IMR-90 (cell line): ENCODE measurements at regions not wholly inside any gene's neighbourhood (a gene's known extent, or its start where the extent isn't known, plus 50 kb on each side); places are given as distances from the start of the nearest gene placed in this dataset.

Source experiments
- ATAC-seq: fragments of 200-7000 bp; cut with Tn5 transposase; 2 replicates; pipeline ENCODE4 v1.9.1; 2020; ENCODE audit warnings: low read depth, mild to moderate bottlenecking, moderate library complexity
- BruUV-seq: library from RNA; stranded (reverse); fragments of 400-500 nt; replicated peaks from 2 replicates; lab custom pipeline; 2021; lab: Mats Ljungman, UMichigan
- CTCF ChIA-PET: fragments of 300-600 bp; formaldehyde crosslinking; extraction: SDS; loops from one replicate; lab custom pipeline; 2021; ENCODE audit warnings: antibody characterized with exemption; lab: Yijun Ruan, JAX
- POLR2A ChIA-PET: fragments of 300-600 bp; sonication (Branson Sonifier 250); formaldehyde crosslinking; loops from one replicate; lab custom pipeline; 2022; ENCODE audit warnings: antibody characterized with exemption; ENCODE audit not compliant: unreplicated experiment; lab: Charles Lee
- DNase-seq: peaks from one replicate; pipeline ENCODE4 v3.0.0; 2013
- H2AFZ ChIP-seq: replicated peaks from 2 replicates; pipeline ENCODE3; 2013; ENCODE audit warnings: low read length, mild to moderate bottlenecking; ENCODE audit not compliant: poor library complexity
- H2AK5ac ChIP-seq: 2 replicates; pipeline ENCODE4 v1.6.1; 2013; ENCODE audit warnings: low read depth, low read length, inconsistent platforms
- H2AK9ac ChIP-seq: replicated peaks from 2 replicates; pipeline ENCODE3; 2013; ENCODE audit warnings: mild to moderate bottlenecking, low read depth, low read length, moderate library complexity; ENCODE audit not compliant: poor library complexity
- H2BK120ac ChIP-seq: 2 replicates; pipeline ENCODE4 v1.6.1; 2013; ENCODE audit warnings: low read depth, low read length, inconsistent platforms
- H2BK15ac ChIP-seq: 3 replicates; pipeline ENCODE4 v1.6.1; 2013; ENCODE audit warnings: low read depth, low read length, inconsistent platforms
- H2BK20ac ChIP-seq: 2 replicates; pipeline ENCODE4 v1.6.1; 2013; ENCODE audit warnings: low read depth, mild to moderate bottlenecking, inconsistent platforms, low read length, moderate library complexity
- H2BK5ac ChIP-seq: 2 replicates; pipeline ENCODE4 v1.6.1; 2013; ENCODE audit warnings: mild to moderate bottlenecking, low read depth, low read length, inconsistent platforms; ENCODE audit not compliant: poor library complexity, severe bottlenecking
- H3K14ac ChIP-seq: replicated peaks from 2 replicates; pipeline ENCODE4 v1.6.1; 2013; ENCODE audit warnings: low read depth, low read length, inconsistent platforms
- H3K18ac ChIP-seq: 2 replicates; pipeline ENCODE4 v1.6.1; 2013; ENCODE audit warnings: low read depth, low read length, control low read depth
- H3K23ac ChIP-seq: 2 replicates; pipeline ENCODE4 v1.6.1; 2013; ENCODE audit warnings: low read depth, low read length, inconsistent platforms
- H3K27ac ChIP-seq: 2 replicates; pipeline ENCODE4 v1.5.1; 2013; ENCODE audit warnings: mild to moderate bottlenecking, control low read depth, low read length; ENCODE audit not compliant: insufficient read depth
- H3K27me3 ChIP-seq: 2 replicates; pipeline ENCODE4 v1.6.1; 2013; ENCODE audit warnings: low read length; ENCODE audit not compliant: control insufficient read depth, insufficient read depth
- H3K36me3 ChIP-seq: 2 replicates; pipeline ENCODE4 v1.6.1; 2013; ENCODE audit warnings: low read length, mixed read lengths; ENCODE audit not compliant: control insufficient read depth, insufficient read depth
- H3K4ac ChIP-seq: 2 replicates; pipeline ENCODE4 v1.6.1; 2013; ENCODE audit warnings: low read depth, low read length, inconsistent platforms
- H3K4me1 ChIP-seq: 2 replicates; pipeline ENCODE4 v1.6.1; 2013; ENCODE audit warnings: low read length, mixed read lengths; ENCODE audit not compliant: control insufficient read depth, insufficient read depth
- H3K4me2 ChIP-seq: 2 replicates; pipeline ENCODE4 v1.6.1; 2013; ENCODE audit warnings: low read depth, mild to moderate bottlenecking, control low read depth, low read length, moderate library complexity
- H3K4me3 ChIP-seq: 2 replicates; pipeline ENCODE4 v1.5.1; 2013; ENCODE audit warnings: low read depth, mild to moderate bottlenecking, control low read depth, low read length, moderate library complexity; ENCODE audit not compliant: insufficient read depth
- H3K56ac ChIP-seq: 2 replicates; pipeline ENCODE4 v1.6.1; 2013; ENCODE audit warnings: low read length, inconsistent platforms; ENCODE audit not compliant: insufficient read depth; ENCODE audit errors: extremely low read depth
- H3K79me1 ChIP-seq, 2 experiments: 2 replicates each; pipeline ENCODE4 v1.6.1; 2013; ENCODE audit warnings: low read length in 2 of 2, inconsistent platforms in 1 of 2, low read depth in 1 of 2
- H3K9ac ChIP-seq: 2 replicates; pipeline ENCODE4 v1.6.1; 2013; ENCODE audit warnings: low read depth, low read length, control low read depth
- H3K9me1 ChIP-seq: 2 replicates; pipeline ENCODE4 v1.6.1; 2013; ENCODE audit warnings: low read length, inconsistent platforms; ENCODE audit not compliant: insufficient read depth
- H3K9me3 ChIP-seq: 2 replicates; pipeline ENCODE4 v1.6.1; 2013; ENCODE audit warnings: low read length; ENCODE audit not compliant: control insufficient read depth, insufficient read depth
- H4K20me1 ChIP-seq: 2 replicates; pipeline ENCODE4 v1.6.1; 2013; ENCODE audit warnings: low read length, inconsistent platforms; ENCODE audit not compliant: insufficient read depth
- H4K5ac ChIP-seq: 2 replicates; pipeline ENCODE4 v1.6.1; 2013; ENCODE audit warnings: mild to moderate bottlenecking, low read depth, low read length, control low read depth
- H4K8ac ChIP-seq, 2 experiments: 2 replicates each; pipeline ENCODE4 v1.6.1; 2013; ENCODE audit warnings: low read depth in 2 of 2, low read length in 2 of 2, control low read depth in 1 of 2, inconsistent platforms in 1 of 2
- H4K91ac ChIP-seq: 2 replicates; pipeline ENCODE4 v1.6.1; 2013; ENCODE audit warnings: low read depth, low read length, inconsistent platforms; ENCODE audit not compliant: insufficient read depth
- CEBPB ChIP-seq: IDR thresholded peaks from 2 replicates; pipeline ENCODE4 v1.6.1; 2012; ENCODE audit warnings: low read depth, low read length, improper control_type of control experiment
- MAZ ChIP-seq: IDR thresholded peaks from 2 replicates; pipeline ENCODE4 v1.6.1; 2012; ENCODE audit warnings: low read depth, mild to moderate bottlenecking, low read length, improper control_type of control experiment, moderate library complexity, borderline replicate concordance
- MXI1 ChIP-seq: IDR thresholded peaks from 2 replicates; pipeline ENCODE4 v1.6.1; 2012; ENCODE audit warnings: low read depth, mild to moderate bottlenecking, low read length, moderate library complexity, borderline replicate concordance
- WGBS, 2 experiments: methylation state at CpG; one replicate each; pipeline versions ENCODE4 v1.1.5 to v1.1.7; 2013; ENCODE audit warnings: missing lambda C conversion rate in 2 of 2; ENCODE audit not compliant: insufficient read length in 1 of 2; ENCODE audit errors: extremely low coverage in 2 of 2; 5-methylcytosine and 5-hydroxymethylcytosine counted together
- dilution Hi-C: fragments of 300-500 bp; cut with HindIII; formaldehyde crosslinking; loops from one replicate; pipeline ENCODE4 v1.14.3; 2018; ENCODE audit warnings: low sequenced_read_pairs; ENCODE audit not compliant: unreplicated experiment
- in situ Hi-C: fragments of 300-500 bp; cut with MboI; formaldehyde crosslinking; loops from 3 replicates; pipeline ENCODE4 v1.14.3; 2019; ENCODE audit warnings: low sequenced_read_pairs, inconsistent platforms, mixed read lengths
- intact Hi-C: fragments of 100-400 bp; cut with micrococcal nuclease; formaldehyde crosslinking; loops from 2 replicates; pipeline ENCODE4 v1.10.0; 2022

DNA sequence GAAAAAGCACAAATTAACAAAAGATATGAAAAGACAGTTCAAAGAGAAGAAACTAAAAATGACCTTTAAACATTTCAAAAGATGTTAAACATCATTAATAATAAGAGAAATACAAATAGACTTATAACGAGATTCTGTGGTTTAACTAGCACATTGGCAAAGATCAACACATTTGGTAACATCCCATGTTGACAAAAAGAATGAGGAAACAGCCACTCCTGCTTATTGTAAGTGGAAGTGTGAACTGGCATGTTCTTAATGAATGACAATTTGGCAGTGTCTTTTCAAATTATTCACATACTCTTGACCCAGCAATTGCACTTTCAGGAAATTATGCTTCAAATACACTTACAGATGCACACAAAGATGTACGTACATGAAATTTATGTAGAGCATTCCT lies 176.3 kb downstream of the TLE1 start:
- TF ChIP-seq MXI1 = no peak
- no peak for TF ChIP-seq MAZ
- TF ChIP-seq CEBPB = no peak
- intact Hi-C loops = no loop called here
- H4K5ac ChIP-seq = no peak overlapping the region
- CTCF ChIA-PET = interaction anchor here (1.3 kb wide), 1 partner anchor 10 kb away, joined by 4 read pairs; no protein-coding TSS in a partner anchor
- no peak overlapping the region for H2AK9ac ChIP-seq
- H3K9me3 ChIP-seq = no peaks in the 10 kb centered on the region
- no peak overlapping the region for H3K4me3 ChIP-seq
- no peak overlapping the region for H2BK20ac ChIP-seq
- no peak overlapping the region for H2AFZ ChIP-seq
- H3K79me1 ChIP-seq = no peaks in the 10 kb centered on the region
- in situ Hi-C loops = loop anchor here (25.0 kb wide), 1 partner anchor 1449 kb away; no protein-coding TSS in a partner anchor
- no peak overlapping the region for H3K18ac ChIP-seq
- POLR2A ChIA-PET = no interaction called here
- no peak overlapping the region for H2BK120ac ChIP-seq
- H3K4me1 ChIP-seq = no peaks in the 10 kb centered on the region
- no CpG with 5 or more reads among the region's 2 CpGs for WGBS, 2 experiments
- dilution Hi-C loops = no loop called here
- H3K4ac ChIP-seq = no peak overlapping the region
- H4K8ac ChIP-seq = no peak overlapping the region
- H3K56ac ChIP-seq = no peak overlapping the region
- BruUV-seq = no TSS peak
- no peak overlapping the region for H3K9ac ChIP-seq
- H4K20me1 ChIP-seq = no peaks in the 10 kb centered on the region
- H2BK5ac ChIP-seq = no peak overlapping the region
- DNase-seq (no peak), ATAC-seq (no peak)
- H3K14ac ChIP-seq = no peak overlapping the region
- H2AK5ac ChIP-seq = no peak overlapping the region
- H4K91ac ChIP-seq = no peak overlapping the region
- no peak overlapping the region for H2BK15ac ChIP-seq
- H3K23ac ChIP-seq = no peak overlapping the region
- H3K27me3 ChIP-seq = no peaks in the 10 kb centered on the region
- no peak overlapping the region for H3K4me2 ChIP-seq
- no peaks in the 10 kb centered on the region for H3K9me1 ChIP-seq
- H3K36me3 ChIP-seq = no peaks in the 10 kb centered on the region
- H3K27ac ChIP-seq = no peak overlapping the region
